GM21528 (cell line): ENCODE measurements at regions not wholly inside any gene's neighbourhood (a gene's known extent, or its start where the extent isn't known, plus 50 kb on each side); places are given as distances from the start of the nearest gene placed in this dataset.
"Not testable (repeated sequence)": the region's sequence is repeated elsewhere in the genome, so short reads cannot be mapped to it uniquely, and the experiment has no call there.

Experiments used
- ATAC-seq: cut with Tn5 transposase; IDR thresholded peaks from one replicate; pipeline ENCODE4 v1.9.1; 2021; ENCODE audit warnings: mild to moderate bottlenecking, moderate library complexity; ENCODE audit not compliant: unreplicated experiment, low FRiP score

DNA sequence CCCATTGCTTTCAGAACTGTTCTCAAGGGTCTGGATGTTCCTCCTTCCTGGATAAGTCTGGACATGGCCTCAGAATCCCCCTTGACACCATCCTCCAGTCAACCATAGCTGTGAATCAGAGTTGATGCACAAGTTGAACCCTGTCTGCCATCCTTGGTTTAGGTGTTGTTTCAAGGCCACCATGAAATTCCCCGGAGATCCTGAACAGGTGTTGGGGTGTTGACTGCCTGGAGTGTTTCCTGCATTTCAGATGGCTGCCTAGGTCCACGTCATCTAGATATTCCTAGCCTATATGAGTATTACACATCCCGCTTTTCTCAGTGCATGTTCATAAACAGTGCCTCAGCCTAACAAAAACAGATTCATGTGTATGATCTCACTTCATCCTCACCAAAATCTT is 86.7 kb upstream of the PWP1 start:
- ATAC-seq: no peak

GRCh38 chr12:107600581-107601144 is 84.9 kb upstream of the PWP1 start:
- no peak for ATAC-seq

DNA sequence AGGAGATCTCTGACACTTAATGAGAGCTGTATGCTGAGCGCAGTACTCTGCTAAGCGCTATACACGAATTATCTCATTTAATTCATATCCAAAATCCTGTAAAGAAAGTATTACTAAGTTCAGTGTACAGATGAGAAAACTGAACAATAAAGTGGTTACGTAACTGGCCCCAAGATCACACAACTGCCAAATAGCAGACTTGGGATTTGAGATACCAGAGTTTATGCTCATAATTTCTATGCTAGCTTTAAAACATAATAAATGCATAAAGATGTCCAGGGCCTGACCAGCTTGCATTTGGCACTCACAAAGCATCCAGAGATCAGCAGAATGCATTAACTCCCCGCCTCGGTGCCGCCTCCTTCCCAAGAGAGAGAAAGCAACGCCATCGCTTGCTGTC is 83.2 kb upstream of the PWP1 start:
- ATAC-seq: no peak

DNA sequence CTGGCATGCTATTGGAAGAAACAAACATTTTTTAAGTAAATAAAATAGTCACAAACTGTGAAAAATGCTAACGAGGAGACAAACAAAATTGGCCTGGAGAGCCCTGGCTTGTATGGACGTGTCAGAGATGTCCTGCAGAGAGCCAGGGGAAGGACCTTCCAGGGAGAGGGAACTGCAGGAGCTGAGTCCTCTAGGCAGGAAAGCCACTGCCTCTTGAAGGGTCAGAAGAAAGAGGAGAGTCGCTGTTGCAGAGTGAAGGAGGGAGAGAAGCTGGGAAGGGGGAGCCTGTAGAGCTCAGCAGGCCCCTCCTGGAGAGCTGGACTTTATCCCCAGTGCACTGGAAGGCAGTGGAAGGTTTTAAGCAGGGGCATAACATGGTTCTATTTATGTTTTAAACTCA is 80.3 kb upstream of the PWP1 start:
- ATAC-seq: no peak

DNA sequence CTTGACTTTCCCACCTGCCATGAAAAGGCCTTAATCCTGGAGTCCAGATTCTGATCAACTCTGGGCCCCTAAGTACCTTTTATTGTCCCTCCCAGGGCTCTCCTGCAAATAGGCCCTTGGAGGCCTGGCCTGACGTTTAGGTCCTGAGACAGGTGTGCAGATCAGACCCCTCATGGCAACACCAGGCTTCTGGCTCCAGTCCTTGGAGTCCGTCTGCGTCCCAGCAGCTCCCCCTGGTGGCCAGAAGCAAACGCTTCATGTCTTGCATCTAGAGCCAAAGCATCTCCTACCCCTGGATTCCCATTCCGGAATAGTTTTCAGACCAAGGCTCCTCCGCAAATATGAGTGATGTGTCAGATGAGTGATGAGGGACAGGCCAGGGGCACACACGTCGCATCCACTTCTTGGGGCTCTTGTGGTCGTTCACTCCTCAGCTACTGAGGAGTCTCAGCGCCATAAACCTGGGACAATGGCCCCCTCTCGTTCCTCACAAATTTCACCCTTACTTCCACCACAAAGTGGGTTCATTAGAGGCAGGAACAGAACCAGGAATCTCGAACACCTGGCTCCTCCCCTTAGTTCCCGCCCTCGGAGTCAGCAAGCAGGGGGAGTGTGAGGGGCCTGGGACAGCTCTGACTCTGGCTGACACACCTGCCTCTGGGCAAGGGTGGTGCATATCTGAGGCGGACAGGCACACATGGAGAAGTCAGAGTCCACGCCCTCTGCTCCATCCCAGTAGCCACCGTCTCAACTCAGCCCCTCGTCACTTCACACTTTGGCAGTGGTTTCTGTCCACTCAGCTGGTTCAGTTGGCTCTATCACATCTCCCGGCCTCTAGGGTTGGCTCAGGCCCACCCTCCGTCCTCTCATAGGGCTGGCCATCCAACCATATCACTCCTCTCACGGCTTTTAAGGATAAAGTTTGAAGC is 77.9 kb upstream of the PWP1 start:
- no peak for ATAC-seq

DNA sequence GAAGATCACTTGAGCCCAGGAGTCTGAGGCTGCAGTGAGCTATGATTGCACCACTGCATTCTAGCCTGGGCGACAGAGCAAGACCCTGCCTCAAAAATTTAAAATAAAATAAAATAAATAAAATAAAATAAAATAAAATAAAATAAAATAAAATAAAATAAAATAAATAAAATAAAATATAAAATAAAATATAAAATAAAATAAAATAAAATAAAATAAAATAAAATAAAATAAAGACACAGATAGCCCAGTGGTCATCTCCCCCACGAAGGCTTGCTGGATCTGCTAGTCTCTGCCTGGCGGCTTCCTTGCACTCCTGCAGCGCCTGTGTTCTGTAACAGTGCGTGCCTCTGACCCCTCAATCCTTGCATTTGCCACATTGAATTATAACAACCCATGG is 76.8 kb upstream of the PWP1 start:
- ATAC-seq: not testable (repeated sequence)

DNA sequence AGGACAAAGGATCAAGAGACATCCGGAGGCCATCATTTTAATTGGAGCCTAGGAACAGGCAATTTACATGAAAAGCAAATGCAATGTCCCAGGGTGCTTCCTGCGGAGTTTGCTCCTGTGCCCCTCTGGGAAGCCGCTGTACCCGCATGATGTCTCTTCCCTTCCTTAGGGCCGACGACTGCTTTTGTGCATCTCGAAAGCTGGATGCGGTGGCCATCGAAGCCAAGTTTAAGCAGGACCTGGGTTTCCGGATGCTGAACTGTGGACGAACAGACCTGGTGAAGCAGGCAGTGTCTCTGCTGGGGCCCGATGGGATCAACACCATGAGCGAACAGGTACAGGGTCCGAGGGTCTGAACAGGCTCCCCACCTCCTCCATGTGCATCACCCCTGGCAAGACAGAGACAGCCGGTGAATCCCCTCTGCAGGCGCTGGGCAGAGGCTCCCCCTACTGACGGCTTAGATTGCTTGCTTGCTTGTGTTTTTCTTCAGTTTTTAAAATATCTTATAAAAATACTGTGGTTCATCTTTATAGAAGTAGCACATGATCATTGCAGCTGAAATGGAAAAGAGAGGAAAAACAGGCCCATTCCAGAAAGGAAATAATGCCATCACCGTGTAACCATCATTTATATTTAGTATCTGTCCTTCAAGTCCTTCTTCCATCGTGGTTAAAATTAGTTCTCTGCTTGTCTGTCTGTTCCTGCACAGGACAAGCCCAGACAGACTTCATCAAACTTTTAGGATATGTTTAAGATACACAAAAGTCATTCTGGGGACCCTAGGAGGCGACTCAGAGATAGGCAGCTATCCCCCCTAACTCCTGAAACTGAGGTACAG is 75.4 kb upstream of the PWP1 start:
- ATAC-seq: no peak

DNA sequence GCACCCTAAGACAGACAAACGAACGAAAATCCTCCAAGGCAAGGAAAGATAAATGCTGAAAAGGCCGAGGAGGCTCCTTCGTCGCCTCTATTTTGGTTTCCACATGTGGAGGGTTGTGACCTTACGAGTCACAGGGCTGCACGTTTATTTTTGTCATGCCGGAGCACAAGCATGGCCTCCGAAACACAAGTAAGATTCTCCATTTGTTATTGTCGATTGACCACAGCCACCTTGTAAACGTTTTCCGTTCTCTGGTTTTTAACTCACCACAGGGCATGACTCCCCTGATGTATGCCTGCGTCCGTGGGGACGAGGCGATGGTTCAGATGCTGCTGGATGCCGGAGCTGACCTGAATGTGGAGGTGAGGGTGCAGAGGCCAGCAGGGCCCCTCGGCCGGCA is 73.1 kb upstream of the PWP1 start:
- no peak for ATAC-seq

DNA sequence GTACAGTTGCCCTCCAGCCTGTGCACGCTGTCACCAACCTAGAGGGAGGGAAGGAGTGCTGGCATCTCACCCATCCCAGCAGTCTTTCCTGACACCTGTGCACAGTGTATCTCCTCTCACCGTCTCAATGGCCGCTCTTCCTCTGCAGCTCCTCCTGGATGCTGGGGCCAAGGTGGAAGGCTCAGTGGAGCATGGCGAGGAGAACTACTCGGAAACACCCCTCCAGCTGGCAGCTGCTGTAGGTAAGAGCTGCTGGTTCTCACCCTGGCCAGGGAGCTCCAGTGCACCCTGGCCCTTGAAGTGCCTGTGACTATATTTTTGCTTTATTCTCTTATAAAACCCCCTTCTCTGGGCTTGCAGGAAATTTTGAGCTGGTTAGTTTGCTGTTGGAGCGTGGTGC is 68.7 kb upstream of the PWP1 start:
- ATAC-seq: no peak

GRCh38 chr12:107618106-107618505 is 67.5 kb upstream of the PWP1 start:
- no peak for ATAC-seq

DNA sequence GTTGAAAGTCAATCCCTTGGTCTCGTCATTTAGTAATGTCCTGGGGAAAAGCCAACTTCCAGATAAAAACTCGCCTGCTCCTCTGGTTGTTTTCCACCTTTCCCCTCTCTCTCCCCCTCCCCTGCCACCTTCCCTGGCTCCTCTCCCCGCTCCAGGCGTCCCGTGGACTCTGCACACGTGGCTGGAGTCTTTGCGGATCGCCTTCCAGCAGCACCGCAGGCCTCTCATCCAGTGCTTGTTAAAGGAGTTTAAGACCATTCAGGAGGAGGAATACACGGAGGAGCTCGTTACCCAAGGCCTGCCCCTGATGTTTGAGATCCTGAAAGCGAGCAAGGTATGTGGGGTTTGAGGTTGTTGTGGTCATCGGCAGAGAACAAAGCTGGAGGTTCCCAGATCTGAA is 65.8 kb upstream of the PWP1 start:
- ATAC-seq: no peak

DNA sequence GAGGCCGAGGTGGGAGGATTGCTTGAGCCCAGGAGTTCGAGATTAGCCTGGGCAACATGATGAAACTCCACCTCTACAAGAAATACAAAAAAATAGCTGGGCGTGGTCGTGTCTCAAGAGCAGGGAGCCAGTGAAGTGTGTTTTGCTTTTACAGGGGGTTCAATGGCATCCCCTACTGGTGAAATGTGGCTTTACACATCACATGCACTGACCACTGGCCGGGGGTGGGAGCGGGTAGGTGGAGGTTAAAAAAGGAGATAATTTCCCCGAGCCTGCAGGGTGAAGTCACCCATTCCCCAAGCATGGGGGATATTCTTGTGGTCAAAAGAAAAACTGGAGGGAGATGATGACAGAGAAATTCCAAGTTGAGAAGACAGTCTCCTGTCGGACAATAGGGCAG is 63.6 kb upstream of the PWP1 start:
- ATAC-seq: no peak

- no peak for ATAC-seq
These were observed 61.1 kb upstream of the PWP1 start for GRCh38 chr12:107624493-107624892.

- no peak for ATAC-seq
These were observed 53.9 kb upstream of the PWP1 start for GRCh38 chr12:107631715-107632114.

- ATAC-seq: no peak
These were observed 53.4 kb upstream of the PWP1 start for GRCh38 chr12:107632246-107632645.

DNA sequence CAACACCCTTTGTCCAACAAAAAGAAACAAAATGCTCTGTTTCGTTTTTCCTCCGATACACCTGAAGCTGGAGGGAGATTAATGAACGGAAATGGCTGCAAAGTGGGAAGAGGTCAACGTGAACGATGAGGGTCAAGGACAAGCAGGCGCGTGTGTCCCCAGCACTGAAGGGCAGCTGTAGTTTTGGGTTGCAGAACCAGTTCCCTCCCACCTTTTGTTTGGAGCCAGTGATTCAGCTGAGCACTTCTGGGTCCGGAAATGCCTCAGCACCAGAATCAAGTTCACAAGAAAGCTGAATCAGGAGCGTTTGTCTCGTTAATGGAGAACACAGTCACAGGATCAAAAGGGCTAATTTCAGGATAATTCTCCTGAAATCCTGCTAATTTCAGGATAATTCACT is 51.1 kb upstream of the PWP1 start:
- ATAC-seq: no peak

DNA sequence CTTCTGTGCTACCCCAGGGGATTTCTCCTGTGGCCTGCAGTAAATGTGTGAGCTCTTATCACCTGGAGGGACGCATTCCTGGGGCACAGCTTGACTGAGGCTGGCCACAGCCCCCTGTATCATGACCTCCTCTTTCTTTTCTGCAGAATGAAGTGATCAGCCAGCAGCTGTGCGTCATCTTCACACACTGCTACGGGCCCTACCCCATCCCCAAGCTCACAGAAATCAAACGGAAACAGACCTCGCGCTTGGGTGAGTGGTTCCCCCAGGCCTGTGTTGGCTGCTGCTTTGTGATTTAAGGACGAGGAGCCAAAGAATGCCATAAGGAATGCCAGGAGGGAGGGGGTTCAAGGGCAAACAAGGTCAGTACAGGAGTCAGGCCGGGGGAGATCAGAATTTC is 50.5 kb upstream of the PWP1 start:
- ATAC-seq: no peak
